ENCODE measurements at regions not wholly inside any gene's neighbourhood (a gene's known extent, or its start where the extent isn't known, plus 50 kb on each side); places are given as distances from the start of the nearest gene placed in this dataset.

DNA sequence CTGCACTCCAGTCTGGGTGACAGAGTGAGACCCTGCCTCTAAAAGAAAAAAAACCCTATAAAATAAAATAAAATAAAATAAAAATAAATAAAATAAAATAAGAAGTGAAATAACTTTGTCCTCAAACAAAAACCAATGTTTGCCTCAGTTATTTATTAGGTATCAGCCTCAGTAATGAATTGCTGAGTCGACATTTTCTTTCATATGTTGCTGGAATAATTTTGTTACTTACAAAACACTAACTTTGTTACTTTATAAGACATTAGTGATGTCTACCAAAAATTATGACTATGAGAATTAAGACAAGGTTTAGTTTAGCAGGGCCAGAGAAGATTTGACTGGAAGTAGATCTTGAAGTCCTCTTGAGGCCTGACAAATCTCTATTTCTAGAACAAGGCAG, 2074.5 kb upstream of the PCDH20 start:
- no peaks in the 10 kb centered on the region for H3K36me3 ChIP-seq (ENCODE audit: control insufficient read depth, insufficient read depth, low read length)
- no peak for TF ChIP-seq CTCF (IDR thresholded peaks at IDR 0.05; ENCODE audit: insufficient read depth, low read length, severe bottlenecking)
- H3K4me3 ChIP-seq (ENCODE audit: low read depth, low read length), result no peak overlapping the region
- no peaks in the 10 kb centered on the region for H3K27me3 ChIP-seq (ENCODE audit: control insufficient read depth, insufficient read depth, low read length)
- FAIRE-seq (no peak), DNase-seq (ENCODE audit: low read depth) (no peak)

DNA sequence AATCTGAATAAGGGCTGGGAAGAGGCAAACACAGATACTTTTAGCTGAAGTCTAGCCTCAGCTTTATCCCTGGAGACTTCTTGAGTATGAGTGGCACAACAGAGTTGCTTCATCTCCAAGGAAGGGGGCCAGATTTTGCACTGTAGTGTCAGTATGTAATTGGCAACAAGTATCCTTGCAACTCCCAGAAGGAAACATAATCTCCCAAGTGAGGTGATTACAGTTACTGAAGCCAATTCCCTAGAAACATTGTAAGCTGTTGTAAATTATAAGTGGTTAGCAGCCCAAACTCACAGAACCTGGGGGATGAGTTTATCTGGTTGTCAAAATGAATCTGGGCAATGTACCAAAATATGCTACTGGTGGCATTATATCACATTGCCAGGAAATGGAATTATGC, 2065.7 kb upstream of the PCDH20 start:
- TF ChIP-seq CTCF (IDR thresholded peaks at IDR 0.05; ENCODE audit: insufficient read depth, low read length, severe bottlenecking), result no peak
- DNase-seq (ENCODE audit: low read depth), result no peak
- Histone ChIP-seq H3K27me3 (ENCODE audit: control insufficient read depth, insufficient read depth, low read length) (no peaks in the 10 kb centered on the region), H3K4me3 (ENCODE audit: low read depth, low read length) (no peak overlapping the region), H3K36me3 (ENCODE audit: control insufficient read depth, insufficient read depth, low read length) (no peaks in the 10 kb centered on the region)
- no peak for FAIRE-seq

- Histone ChIP-seq H3K36me3 (ENCODE audit: control insufficient read depth, insufficient read depth, low read length) (no peaks in the 10 kb centered on the region), H3K27me3 (ENCODE audit: control insufficient read depth, insufficient read depth, low read length) (no peaks in the 10 kb centered on the region), H3K4me3 (ENCODE audit: low read depth, low read length) (no peak overlapping the region)
- DNase-seq (ENCODE audit: low read depth) (no peak), FAIRE-seq (no peak)
- TF ChIP-seq CTCF (IDR thresholded peaks at IDR 0.05; ENCODE audit: insufficient read depth, low read length, severe bottlenecking), result no peak
Measured at GRCh38 chr13:63472711-63473110, 2057.1 kb upstream of the PCDH20 start.

GRCh38 chr13:63463782-63464610, 2048.3 kb upstream of the PCDH20 start:
- DNase-seq (ENCODE audit: low read depth), result peak; percentile 17
- no peaks in the 10 kb centered on the region for H3K27me3 ChIP-seq (ENCODE audit: control insufficient read depth, insufficient read depth, low read length)
- no peaks in the 10 kb centered on the region for H3K36me3 ChIP-seq (ENCODE audit: control insufficient read depth, insufficient read depth, low read length)
- no peak for TF ChIP-seq CTCF (IDR thresholded peaks at IDR 0.05; ENCODE audit: insufficient read depth, low read length, severe bottlenecking)
- no peak for FAIRE-seq
- no peak overlapping the region for H3K4me3 ChIP-seq (ENCODE audit: low read depth, low read length)

DNA sequence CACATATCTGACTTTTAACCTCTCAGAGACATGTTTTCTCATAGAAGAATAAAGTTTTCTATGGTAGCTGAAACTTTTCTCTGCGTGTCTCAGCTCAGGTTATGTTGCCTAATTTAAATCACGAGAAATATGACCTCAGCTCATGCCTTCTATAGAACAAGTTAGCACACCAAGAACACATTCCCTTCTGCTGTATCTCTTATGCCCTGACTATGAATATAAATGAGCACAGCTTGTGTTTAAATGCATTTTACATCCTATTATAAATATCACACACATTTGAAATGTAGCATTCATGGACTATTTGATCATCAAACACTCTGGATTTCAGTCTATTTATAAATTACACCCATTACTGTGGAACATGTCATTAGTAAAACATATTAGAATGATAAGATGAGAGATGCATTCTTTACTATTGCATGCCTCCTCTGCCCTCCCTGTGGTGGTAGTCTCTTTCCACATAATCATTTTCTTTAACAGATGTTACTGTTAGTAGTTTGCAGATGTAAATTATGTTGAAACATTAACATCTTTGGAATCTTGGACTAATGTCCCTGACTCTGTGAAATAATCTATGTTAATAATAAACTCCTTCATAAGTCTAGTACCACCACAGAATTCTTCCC, 2044.9 kb upstream of the PCDH20 start:
- no peak for DNase-seq (ENCODE audit: low read depth)
- TF ChIP-seq CTCF (IDR thresholded peaks at IDR 0.05; ENCODE audit: insufficient read depth, low read length, severe bottlenecking), result no peak
- Histone ChIP-seq H3K36me3 (ENCODE audit: control insufficient read depth, insufficient read depth, low read length) (no peaks in the 10 kb centered on the region), H3K4me3 (ENCODE audit: low read depth, low read length) (no peak overlapping the region), H3K27me3 (ENCODE audit: control insufficient read depth, insufficient read depth, low read length) (no peaks in the 10 kb centered on the region)
- no peak for FAIRE-seq
